ENCODE measurements at regions not wholly inside any gene's neighbourhood (a gene's known extent, or its start where the extent isn't known, plus 50 kb on each side); places are given as distances from the start of the nearest gene placed in this dataset.
"Not testable (repeated sequence)": the region's sequence is repeated elsewhere in the genome, so short reads cannot be mapped to it uniquely, and the experiment has no call there.

DNA sequence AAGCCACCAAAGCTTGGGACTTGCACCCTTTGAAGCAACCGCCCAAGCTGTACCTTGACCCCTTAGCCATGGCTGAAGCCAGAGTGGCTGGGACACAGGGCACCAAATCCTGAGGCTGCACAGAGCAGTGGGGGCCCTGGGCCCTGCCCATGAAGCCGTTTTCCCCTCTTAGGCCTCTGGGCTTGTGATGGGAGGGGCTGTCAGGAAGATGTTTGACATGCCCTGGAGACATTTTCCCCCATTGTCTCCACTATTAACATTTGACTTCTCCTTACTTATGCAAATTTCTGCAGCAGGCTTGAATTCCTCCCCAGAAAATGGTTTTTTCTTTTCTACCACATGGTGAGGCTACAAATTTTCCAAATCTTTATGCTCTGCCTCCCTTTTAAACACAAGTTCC, 522.2 kb downstream of the EDEM1 start:
- DNase-seq: no peak

DNA sequence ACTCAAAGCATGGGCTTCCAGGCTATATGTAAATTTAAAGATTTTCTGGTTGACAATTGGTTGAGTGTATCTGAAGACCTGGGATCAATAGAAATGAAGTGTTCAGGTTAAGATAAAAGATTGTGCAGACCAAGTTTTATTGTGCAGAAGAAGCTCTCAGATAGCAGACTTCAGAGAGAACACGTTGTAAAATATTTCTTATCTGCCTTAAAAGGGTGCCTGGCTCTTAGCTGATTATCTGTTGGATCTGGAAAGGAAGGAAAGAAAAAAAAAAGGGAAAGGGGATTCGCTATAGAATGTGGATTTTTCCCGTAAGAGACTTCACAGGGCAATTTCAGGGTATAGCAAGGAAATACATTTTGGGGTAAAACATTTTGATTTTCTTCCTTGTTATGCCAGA, 523.2 kb downstream of the EDEM1 start:
- DNase-seq: no peak

DNA sequence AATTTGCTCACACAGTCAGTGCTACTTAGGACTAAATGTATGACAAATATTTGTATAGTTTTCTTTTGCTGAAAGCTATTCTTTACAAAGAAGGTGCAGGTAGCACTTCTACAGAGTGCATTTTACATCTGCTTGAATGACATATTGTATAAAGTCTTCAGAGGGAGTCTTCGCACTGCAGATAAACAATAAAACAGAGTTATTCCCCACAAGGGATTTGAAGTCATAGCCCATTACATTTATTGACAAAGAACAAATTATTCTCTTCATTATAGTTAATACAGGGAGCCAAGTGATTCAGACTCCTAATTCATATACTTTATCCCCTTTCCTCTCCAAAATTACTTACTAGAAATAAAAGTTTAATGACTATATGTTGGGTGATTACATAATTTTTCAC, 529.7 kb downstream of the EDEM1 start:
- DNase-seq: no peak

DNA sequence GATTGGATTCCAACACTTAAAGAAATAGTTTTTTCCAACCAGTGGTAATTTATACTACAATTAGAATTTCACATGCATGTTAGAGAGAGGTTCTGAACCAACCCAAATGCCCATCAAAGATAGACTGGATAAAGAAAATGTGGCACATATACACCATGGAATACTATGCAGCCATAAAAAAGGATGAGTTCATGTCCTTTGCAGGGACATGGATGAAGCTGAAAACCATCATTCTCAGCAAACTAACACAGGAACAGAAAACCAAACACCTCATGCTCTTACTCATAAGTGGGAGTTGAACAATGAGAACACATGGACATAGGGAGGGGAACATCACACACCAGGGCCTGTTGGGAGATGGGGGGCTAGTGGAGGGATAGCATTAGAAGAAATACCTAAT, 532.2 kb downstream of the EDEM1 start:
- not testable (repeated sequence) for DNase-seq

DNA sequence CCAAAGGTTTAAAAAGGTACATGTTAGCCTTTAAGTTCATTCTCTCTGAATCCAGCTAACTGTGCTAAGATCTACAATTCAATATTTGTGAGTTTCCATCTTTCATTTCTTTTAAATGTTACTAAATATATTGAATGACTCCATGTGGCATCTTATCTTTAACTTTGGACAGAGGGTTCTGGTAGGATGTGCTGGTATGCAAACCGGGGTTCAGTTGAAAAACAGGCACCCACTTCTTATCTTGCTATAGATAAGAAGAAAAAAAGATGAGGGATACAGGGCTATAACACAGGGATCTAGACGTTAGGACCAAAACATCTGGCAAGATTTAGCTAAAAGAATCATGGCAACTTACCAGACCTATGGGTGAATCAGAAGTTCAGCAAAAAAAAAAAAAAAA, 538.3 kb downstream of the EDEM1 start:
- DNase-seq: no peak

DNA sequence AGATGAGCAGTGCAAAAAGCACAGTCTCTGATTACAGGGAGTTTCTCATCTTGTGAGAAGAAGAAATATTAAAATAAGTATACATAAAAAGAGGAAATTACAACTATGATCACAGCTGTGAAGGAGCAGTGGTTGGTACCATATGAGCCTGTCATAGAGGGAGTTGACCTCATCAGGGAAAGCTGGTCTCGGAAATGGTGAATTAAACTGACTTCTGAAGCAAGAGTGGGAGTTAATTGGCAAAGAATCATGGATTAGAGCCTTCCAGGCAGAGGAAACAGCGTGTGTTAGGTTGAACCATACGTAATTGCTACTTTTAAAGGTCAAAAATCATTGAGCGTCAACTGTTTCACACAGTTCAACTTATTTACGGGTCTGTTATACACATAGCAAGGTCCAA, 539.1 kb downstream of the EDEM1 start:
- DNase-seq: no peak

DNA sequence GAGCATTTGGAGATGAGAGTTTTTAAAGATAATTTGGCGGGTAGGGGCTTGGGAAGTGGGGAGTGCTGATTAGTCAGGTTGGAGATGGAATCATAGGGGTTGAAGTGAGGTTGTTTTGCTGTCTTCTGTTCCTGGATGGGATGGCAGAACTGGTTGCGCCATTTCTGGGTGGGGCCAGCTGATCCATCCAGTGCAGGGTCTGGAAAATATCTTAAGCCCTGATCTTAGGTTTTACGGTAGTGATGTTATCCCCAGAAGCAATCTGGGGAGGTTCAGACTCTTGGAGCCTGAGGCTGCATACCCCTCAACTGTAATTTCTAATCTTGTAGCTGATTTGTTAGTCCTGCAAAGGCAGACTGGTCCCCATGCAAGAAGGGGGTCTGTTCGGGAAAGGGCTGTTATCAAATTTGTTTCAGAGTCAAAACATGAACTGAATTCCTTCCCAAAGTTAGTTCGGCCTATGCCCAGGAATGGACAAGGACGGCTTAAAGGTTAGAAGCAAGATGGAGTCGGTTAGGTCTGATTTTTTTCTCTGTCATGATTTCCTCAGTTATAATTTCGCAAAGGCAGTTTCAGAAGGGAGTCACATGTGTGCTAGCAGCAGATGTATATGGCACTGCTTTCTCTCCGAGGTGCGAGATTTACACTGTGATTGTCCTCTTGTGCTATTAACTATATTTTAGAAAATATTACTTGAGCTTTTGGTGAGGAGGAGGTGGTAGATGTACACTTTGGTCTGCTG, 540.4 kb downstream of the EDEM1 start:
- DNase-seq: no peak

DNA sequence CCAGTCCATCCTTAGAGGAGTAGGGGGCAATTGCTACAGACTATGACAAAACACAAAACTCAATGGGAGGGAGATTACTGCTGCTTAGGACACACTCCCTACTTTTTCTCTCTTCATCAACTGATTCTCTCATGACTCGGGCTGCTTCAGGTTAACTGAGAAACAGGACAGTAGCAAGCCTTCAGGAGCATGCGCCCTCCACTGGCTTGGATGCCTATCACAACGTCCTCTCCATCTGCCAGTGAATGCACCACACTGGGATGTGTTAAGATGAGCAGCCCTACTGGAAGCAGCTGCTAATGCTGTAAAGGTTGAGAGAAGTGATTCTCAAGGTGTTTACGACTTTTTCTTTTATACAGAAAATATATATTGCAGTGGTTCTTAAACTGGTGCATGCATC, 542.3 kb downstream of the EDEM1 start:
- DNase-seq: no peak

DNA sequence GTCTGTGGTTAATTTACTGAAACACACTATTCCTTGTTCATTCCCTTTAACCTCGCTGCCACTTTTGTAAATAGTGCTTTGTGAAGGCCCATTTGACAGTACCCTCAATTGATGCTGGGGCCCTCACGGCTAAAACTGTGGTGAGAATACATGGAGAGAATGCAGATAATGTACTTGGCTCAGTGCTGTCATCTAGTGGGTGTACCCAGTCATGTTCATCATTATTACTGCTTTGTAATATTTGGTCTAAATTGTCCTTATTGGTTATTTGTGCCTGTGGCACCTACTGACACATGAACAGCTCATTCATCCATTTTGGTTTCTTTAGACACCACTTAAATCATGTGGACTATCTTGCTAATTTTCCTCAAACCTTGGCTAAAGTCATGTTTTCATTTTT, 543.6 kb downstream of the EDEM1 start:
- no peak for DNase-seq

DNA sequence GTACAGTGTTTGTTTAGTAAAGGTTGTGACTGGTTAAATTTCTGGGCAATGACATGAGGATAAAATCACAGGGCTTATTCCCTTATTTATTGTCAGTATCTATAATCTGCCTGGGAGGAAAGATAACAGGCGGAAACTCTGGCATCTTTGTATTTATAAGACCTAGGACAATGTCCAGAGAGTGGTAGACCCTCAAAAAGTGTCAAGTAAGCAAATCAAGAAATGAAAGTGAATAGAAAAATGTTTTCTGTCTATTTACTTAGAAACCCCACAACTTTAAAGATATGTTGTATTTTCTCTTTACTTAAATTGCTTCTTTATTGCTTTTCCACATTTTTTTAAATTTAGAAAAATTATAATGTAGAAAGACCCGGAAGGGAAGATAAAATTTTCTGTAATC, 544.6 kb downstream of the EDEM1 start:
- DNase-seq: no peak

DNA sequence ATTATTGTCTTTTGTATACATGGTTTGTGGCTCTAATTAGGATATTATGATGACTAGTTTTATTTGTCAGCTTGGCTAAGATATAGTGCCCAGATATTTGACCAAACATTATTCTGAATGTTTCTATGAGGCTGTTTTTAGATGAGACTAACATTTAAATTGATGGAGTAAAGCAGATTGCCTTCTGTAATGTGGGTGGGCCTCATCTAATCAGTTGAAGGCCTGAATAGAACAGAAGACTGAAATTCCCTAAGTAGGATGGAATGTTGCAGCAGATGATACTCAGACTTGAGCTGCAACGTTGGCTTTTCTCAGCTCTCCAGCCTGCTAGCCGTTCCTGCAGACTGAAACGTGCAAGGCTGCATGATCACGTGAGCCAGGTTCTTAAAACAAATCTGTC, 546.5 kb downstream of the EDEM1 start:
- no peak for DNase-seq

DNA sequence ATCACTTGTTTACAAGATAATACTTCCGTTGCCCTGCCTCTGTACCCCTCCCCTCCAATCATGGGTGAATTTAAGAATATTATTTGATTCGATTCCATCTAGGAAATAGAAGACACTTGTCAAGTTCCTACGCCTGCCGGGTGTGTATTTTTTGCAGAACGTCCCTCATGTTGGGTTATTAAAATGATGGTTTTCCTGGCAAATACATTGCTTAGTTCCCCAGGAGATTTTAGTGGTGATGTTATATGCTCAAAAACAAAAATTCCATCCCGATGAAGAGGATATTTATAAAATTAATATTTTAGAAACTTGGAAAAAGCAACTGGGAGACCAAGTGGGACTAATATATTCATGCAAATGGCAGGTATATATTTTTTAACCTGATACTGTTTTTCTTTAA, 548.4 kb downstream of the EDEM1 start:
- DNase-seq: no peak

DNA sequence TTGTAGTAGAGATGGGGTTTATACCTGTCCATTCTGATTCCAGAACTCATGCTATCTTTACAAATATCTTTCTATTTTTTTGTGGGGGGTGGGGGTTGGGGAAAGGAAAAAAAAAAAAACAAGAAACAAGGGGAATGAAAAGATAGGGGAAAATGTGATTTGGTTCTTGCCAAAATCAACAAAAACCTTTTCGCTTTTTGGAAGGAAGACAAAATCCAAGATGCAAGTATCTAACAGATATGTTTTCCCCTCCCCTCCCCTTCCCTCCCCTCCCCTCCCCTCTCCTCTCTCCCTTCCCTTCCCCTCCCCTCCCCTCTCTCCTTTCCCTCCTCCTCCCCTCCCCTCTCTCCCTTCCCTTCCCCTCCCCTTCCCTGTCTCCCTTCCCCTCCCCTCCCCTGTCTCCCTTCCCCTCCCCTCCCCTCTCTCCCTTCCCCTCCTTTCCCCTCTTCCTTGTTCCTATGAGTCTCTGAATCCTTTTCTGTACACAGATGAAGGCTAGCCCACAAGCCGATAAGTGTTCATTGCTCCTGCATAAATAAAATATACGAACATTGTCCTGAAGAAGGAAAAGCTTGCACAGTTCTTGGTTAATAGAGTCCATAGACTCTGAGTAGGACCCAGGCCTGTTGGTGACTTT, 551.9 kb downstream of the EDEM1 start:
- no peak for DNase-seq

DNA sequence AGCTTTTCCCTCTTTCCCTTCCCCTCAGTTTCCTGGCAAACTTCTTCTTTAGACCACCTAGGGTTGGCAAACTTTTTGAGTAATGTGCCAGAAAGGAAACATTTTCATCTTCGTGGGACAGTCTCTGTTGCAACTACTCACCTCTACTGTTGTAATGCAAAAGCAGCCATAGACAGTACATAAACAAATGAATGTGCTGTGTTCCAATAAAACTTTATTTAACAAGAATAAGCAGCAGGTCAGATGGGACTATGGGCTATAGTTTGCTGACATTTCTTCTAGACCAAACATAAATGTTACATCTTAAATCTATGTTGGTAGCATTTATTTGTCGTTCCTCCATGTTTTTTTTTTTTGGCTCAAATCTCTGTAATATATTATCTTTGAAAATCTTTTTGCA, 552.4 kb downstream of the EDEM1 start:
- DNase-seq: no peak

DNA sequence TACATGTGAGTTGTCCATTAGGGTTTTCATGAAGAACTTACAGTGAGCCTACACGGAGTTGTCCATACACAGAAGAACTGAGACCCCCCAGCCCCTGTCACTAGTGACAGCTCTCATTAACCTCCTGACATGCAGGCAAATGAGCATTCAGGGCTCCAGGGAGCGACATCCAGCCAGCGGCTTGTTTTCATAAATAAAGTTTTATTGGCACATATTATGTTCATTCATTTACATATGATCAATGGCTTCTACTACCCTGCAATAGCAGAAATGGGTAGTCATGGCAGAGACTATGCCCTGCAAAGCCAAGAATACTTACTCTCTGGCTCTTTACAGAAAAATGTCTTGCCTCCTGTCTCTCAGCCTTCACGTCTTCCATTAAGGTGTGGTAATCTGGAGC, 553.5 kb downstream of the EDEM1 start:
- DNase-seq: no peak

DNA sequence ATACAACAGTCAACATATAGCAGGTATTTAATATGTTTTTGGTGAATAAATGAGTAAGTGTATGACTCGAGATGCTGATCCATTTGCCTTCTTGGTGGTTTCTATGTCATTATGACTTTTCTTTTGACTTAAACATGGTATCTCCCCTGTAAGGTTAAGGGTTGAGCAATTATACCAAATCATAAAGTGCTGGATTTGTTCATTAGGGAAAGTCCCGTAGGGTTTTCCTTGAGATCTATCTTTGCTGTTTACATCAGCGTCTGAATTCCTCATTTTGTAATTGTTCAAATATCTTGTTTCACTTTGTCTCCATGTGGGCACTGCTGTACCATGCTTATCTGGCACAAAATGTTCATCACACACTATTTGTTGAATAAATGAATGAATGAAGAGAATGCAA, 562.6 kb downstream of the EDEM1 start:
- DNase-seq: no peak

DNA sequence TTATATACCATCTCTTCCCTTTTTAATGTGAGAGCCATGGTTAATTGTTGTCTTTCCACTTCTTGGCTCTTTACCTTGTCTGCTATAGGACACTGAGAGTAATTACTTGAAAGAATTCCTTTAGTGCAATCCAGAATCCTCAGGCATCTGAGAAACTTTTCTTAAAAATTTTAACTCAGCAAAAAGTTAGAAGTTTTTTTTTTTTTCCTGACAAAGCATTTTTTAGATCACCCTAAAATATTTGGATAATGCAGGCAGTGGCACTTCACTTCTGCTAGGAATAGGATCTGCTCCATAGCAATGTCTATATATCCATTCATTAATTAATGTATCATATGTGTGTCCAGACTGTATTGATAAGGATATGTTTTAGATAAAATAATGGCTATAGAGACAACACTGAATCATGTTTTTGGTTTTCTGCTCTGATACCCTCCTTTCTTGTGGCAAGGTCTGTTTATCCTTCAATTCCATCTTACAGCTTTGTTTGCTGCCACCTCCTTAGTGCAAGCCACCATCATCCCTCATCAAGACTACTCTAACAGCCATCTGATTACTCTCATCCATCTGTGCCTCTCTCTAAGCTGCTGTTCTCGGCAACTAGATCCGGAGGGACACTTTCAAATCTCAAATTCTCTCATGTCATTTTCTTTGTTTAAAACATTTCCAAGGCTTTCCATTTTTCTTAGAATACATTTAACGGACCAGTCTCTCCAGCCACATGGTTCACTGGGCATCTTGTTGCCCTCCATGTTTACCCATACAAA, 563.5 kb downstream of the EDEM1 start:
- DNase-seq: no peak

DNA sequence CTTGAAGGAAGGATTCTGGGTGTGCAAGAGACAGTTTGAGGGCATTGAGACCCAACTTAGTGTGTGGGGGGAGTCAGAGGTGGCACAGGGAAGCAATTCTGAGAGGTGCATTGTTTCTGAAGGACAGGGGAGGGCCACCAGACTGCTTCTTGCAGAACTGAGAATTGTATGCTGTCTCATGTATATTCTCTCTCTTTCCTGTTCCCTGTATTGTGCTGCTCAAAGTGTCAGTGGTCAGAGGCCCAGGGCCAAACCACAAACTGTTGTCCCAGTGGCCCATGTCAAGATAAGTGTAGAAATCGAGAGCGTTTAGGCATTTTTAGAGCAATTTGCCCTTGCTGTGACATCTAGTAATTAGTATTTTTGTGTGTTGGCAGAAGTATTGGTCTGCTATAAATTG, 567.1 kb downstream of the EDEM1 start:
- DNase-seq: no peak

DNA sequence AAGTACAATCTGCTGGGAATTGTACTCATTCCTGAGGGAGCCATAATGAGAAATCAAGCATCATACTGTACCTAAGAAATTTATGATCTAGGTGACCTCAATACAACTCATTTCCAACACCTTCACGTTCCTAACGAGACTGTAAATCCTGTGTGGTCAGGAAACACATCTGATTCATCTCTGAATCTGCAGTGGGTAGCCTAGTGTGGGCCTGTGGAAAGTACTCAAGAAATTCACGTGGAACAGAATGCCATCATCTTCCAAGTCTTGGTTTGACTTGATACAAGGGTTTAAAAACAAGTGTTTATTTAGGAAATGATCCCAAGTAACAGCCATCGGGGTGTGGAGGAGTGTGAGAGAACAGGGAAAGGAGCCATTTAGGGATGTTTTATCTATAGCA, 568.9 kb downstream of the EDEM1 start:
- DNase-seq: no peak

DNA sequence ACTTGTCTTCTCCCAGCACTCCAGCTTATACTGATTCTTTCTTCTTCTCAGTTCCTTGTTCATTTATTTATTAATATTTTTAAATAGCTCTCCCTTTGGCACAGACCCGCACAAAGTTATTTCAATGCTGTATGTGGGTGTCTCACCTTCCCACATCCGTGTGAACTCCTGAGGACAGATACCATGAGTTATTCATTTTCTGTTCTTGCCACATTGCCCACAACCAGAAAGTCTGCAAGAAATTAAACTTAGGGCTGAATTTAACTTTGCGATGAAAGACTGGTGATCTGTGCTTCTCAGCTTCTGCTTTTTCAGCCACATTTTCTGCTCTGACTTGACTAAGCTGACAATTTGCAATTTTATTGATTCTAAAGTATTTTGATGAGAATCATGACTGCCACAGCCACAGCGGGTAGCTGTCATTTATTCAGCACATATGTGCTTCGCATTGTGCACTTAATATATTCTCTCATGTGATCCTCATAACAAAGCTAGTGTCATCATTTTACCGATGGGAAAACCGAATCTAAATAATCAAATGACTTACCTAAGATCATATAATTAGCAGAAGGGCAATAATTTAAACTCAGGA, 569.8 kb downstream of the EDEM1 start:
- no peak for DNase-seq

DNA sequence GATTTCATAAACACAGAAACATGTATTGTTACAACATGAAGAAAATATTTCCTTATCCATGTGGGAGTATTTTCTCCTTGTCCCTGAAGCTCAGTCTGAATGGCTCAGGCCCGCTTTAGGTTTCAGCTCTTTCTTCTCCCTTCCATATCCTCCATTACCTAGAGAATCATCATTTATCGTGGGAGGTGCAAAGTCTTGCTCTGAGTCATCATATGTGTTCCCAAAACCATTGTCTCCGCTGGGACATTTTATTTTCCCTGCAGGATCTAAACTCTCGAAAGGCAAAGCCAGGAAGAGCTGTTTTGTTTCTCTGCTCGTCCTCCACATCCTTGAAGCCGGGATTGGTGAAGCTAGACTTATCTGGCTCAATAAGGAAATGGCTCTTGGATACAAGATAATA, 571.2 kb downstream of the EDEM1 start:
- no peak for DNase-seq

DNA sequence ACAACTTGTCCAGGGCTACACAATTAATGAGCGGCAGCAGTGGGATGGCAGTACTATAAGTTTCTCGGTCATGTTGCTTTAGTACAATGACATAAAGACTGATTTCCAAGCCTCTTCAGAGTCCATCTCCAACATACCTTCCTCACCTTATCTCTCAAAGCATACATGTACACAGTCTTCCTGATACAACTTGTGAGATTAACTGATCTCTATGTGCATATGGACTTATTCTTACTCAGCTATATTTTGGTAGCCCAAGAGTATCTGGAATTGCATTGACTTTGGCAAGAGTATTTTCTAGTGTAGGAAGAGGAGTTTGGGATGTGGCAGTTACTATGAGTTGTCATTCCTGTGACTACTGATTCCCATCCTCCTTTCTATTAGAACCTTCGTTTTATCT, 575.0 kb downstream of the EDEM1 start:
- DNase-seq: no peak

DNA sequence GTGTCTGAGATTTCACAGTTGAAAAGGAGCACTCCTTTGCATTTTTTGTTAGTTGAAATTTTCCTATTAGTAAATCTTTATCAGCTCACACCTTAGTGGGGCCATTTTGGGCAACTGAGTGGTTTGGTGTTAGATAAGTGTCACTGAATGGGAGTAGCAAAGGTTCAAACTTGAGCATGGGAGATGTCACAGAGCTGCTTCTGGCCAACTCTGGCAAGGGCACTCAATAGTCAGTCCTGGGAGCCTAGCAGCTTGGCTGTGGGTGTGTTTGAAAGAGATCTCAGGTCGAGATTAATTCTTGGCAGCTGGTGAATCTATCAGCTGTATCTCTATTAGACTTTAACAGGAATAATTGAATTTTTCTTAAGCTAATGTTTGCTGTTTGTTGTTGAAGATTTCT, 579.3 kb downstream of the EDEM1 start:
- DNase-seq: no peak

DNA sequence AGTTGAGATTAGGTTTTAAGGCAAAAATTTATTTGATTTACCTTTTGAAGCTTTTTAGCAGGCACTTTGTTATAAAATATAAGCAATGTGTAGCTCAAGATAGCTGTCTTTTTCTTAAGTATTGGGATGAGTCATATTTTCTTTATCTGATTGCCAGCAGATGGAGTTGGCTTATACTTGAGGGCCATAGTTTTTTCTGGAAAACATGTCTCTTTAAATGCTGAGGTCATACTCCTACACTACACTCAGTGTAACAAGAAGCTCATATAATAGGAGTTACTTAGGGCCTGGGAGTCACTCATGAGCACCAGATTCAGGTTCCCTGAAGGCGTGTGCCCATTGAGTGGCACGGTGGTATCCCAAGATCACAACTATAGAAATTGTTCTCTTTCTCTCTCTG, 579.8 kb downstream of the EDEM1 start:
- DNase-seq: no peak
